GM19023 (cell line): ENCODE measurements at regions not wholly inside any gene's neighbourhood (a gene's known extent, or its start where the extent isn't known, plus 50 kb on each side); places are given as distances from the start of the nearest gene placed in this dataset.

Experiments
- ATAC-seq: cut with Tn5 transposase; IDR thresholded peaks from one replicate; pipeline ENCODE4 v1.9.1; 2021; ENCODE audit warnings: mild to moderate bottlenecking, moderate library complexity; ENCODE audit not compliant: unreplicated experiment

DNA sequence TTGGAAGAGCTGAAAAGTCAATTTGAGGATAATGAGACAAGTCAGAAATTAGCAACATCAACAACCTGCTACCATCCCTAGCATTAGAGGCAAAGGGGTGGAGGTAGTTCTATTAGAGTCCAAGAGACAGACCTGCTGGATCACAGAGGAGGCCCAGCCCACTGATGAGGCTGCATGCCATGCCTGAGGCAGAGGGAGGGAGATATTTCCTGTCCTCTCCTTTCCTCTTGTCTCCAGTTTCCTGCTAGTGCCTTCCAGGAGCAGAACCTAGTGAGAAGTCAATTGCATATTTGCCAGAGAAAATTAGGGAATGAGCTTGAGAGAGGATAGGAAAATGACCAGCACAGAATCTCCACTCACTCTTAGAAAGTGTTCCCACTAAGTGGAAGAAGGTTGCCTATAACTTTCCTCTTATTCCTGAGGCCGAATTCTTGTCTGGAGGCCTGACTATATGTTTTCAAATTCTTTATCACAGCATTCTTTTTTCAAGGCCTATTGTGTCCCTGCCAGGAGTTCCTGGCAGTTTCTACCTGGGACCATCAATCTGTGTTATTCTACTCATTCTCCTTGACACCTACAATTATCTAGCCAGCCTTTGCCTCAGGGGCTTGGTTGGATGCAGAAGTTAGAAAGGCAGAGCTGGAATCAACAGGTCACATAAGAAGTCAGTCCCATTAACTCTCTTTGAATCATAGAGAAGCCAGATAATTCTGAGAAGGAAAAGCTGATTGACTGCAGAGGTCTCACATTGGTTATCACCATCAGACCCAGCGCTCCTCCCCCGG lies 121.9 kb downstream of the EMP1 start:
- ATAC-seq = no peak

DNA sequence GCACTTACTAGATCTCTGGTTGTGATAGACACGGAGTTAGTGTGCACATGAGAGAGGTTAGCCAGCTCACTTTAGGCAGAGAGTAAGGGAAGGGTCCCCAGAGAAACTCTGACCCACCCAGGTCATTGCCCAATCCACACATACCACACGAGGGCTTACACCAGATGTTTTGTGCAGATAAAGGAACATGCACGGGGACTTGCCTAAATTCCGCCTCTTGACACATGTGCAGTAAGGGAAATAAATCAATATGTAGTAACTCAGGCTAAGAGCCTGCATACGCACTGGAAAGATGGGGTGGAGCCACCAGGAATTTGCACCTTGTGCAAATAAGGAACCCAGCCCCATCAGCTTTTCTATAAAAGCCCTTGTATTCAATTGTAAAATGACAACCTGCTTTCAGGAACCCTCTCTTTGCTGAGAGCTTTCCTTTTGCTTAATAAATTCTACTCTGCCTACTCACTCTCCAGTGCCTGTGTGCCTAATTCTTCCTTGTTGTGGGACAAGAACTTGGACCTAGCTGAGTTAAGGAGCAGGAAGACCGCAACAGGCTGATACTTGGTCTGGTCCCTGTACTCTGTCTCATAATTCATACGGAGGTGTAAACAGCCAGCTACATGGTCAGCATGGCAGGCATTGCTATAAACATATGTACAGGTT lies 120.2 kb downstream of the EMP1 start:
- no peak for ATAC-seq

- ATAC-seq = no peak
These were observed 117.4 kb downstream of the EMP1 start for GRCh38 chr12:13313886-13314285.

DNA sequence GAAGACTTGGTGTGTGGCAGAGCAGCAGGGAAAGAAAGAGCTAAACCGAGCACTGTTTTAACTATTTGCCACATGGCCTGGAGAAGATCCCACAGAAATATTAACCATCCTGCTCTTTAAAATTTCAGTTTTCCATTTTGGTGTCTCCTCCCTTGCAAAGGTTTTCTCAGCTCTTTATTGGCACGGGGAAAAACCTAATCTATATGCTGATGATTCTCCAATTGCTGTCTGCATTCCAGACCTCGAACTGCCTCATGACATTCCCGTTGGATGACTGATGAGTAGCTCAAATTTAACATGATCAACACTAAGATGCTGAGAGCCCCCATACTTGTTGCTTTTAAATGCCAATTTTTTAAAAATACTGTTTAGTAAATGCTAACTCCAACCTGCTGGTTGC lies 115.0 kb downstream of the EMP1 start:
- ATAC-seq = no peak

GRCh38 chr12:13307143-13307816 lies 110.8 kb downstream of the EMP1 start:
- ATAC-seq = no peak

GRCh38 chr12:13304924-13305323 lies 108.4 kb downstream of the EMP1 start:
- ATAC-seq = no peak

GRCh38 chr12:13299457-13299856 lies 102.9 kb downstream of the EMP1 start:
- no peak for ATAC-seq

DNA sequence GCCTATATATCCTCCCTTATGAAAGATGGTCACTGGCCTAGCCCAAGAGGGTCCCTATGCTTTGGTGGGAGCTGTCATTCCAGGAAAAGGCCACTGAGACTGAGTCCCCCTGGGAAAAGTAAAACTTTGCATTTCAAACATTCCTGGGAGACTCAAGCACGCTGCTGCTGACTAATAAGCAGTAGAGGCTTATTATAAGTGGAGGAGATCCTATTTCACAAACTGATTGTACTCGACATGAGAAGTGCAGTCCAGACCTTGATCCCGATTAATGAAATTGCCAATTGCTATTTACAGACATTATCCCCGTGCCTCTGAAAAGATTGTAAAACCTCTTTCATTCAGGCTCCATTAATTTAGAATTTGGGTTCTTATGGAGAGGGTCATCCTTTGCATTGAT lies 96.6 kb downstream of the EMP1 start:
- no peak for ATAC-seq

DNA sequence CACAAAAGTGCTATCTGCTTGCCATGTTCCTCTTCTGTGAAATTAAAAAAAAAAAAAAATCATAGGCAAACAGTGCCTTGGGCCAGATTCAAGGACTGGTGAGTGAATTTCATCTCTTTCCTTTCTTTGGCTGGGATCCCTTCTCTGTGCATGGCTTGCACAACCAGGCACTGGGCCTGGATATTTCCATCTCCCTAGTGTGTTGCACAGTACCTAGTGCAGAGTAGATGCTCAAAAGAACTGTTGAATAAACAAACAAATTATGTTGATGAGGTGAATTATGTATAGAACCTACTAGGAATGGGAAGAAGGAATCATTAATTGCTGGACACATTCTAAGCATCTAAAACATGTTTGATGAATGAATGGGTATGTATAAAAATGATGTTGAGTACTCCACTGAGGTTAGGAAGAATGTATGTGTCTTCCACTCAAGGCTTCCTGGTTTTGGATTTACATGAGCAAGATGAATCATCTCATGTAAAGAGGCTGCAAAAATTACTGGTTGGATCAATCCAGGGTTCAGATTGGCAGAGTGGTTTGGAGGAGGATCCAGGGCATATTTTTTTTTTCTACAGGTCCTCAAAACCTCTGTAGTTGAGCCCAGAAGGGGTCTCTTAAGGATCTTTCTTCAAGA lies 93.2 kb downstream of the EMP1 start:
- ATAC-seq = no peak

GRCh38 chr12:13288937-13289652 lies 92.6 kb downstream of the EMP1 start:
- ATAC-seq = no peak

DNA sequence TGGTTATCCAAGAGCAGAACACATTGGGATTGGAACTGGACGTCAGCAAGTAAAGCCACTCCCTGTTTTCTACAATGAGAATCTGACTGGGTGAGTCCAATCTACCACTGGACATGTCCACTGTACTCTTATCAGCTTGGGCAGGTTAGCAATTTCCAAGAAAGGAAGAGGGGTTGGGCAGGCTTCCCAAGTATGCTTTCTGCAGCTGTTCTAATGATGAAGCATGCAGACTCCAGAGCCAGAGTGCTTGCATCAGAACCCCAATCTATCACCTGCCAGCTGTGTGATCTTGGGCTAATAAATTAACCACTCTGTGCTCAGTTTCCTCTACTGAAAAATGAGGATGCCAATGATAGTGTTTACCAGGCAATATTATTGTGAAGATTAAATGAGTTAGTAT lies 92.0 kb downstream of the EMP1 start:
- ATAC-seq = no peak

GRCh38 chr12:13283867-13284266 lies 87.3 kb downstream of the EMP1 start:
- no peak for ATAC-seq

- ATAC-seq = no peak
These were observed 86.3 kb downstream of the EMP1 start for GRCh38 chr12:13282861-13283260.

DNA sequence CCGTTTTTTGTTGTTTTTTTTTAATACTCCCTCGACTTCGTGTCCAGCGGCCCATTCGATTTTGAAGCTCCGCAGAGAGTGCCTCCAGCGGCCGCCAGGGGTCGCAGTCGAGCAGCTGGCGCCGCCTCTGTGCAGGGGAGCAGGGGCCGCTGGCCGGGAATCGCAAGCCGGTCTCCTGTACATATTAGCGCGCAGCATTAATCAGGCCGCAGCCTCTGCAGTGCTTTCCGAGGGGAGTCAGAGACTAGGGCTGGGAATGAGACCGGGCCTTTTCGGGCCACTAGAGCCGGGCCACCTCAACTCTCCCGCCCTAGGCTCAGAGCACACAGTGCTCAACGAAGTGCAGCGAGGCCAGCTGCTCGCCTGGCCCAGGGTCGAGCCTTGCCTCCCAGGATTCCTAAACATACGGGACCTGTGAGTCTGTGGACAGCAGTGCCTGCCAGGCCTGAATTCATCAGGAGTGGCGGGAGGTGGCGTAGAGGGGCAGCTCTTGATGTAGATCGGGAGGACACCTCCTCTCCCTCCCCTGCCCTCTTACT lies 81.8 kb downstream of the EMP1 start:
- ATAC-seq = peak; percentile 72

GRCh38 chr12:13277293-13277692 lies 80.8 kb downstream of the EMP1 start:
- no peak for ATAC-seq

- no peak for ATAC-seq
These were observed 78.9 kb downstream of the EMP1 start for GRCh38 chr12:13275241-13276085.

DNA sequence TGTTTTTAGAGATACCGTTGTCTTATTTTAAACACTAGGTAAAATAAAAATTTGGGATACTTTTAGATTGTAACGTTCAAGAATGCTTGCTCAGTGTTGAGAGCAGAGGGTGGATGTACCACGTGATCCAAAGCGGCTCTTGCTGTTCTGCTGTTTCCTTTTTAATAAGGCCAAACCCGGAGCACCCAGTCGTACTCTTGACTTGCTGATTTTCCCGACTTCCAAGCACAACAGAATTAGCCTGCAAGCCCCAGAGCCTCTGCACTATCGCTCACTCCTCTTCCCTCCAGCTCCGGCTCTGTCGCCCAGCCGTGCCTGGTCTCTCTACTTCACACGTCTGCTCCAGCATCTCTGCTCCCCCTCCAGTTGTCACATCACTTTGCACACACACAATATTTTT lies 77.3 kb downstream of the EMP1 start:
- no peak for ATAC-seq

DNA sequence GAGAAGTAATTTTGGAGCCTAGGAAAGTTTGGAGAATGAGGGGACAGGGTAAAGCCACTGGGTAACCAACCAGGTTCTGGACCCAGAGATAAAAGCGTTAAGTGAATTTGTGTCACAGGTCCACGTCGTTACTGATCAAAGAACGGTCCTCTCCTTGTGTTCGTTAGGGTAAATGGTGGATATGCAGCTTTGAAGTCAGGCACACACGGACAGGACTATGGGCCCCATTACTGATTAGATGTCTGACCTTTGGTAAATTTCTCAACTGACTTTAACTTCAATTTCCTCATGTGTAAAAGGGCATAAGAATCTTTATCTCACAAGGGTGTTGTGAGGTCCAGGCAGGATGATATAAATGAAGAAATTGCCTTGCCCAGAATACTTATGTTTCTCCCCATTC lies 76.6 kb downstream of the EMP1 start:
- no peak for ATAC-seq

DNA sequence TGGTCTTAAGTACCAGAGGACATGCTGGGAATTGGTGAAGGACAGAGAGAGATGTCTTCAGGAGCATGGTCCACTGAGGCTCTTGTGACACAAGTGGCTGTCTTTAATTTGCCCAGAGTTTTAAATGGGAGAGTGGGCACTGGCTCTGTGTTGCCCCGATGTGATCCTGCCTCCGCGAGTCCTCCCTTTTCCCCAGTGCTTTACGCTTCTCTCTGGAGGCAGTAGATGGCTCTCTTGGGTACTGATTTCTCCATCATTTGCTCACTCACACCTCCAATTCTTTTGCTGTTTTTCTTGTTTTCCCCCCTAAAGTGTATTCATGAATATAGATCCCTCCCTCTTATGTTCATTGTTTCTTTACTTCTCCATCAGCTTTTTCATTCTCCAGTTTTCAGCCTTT lies 74.3 kb downstream of the EMP1 start:
- no peak for ATAC-seq
